Testis (tissue), 2 donors: ENCODE measurements at regions not wholly inside any gene's neighbourhood (a gene's known extent, or its start where the extent isn't known, plus 50 kb on each side); places are given as distances from the start of the nearest gene placed in this dataset.

Experiments
- POLR2A ChIP-seq: fragments of 450-650 bp; IDR thresholded peaks from one replicate; pipeline ENCODE4 v1.6.1; 2017; ENCODE audit warnings: antibody characterized with exemption, mild to moderate bottlenecking, moderate library complexity
- TF ChIP-seq, protein P1 (sequence below), 3 experiments: fragments of 450-650 bp in 2 of 3; fragments of 200-600 bp in 1 of 3; sonication (generic) in 1 of 3; IDR thresholded peaks; one replicate each; pipeline ENCODE4 v1.5.1; 2016 to 2019; ENCODE audit warnings: antibody characterized with exemption in 3 of 3, mild to moderate bottlenecking in 2 of 3, moderate library complexity in 1 of 3

DNA sequence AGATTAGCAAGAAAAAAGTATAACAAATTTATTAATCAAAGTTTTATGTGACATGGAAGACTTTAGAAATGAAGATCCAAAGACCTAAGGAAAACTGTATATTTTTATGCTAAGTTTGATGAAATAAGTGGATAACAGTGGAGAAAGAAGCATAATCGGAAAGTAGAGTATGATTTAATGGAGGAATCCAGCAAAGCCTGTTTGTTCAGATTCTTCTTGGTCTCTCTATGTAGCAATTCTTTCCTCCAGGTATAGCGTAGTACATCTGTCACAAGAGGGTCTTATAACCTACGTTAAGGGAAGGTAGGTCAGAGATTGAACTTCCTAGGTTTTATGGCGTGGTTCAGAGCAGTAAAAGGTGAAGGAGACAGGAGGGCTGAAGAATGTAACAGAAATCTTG is 600.6 kb upstream of the CHORDC1 start:
- TF ChIP-seq, protein P1, sequence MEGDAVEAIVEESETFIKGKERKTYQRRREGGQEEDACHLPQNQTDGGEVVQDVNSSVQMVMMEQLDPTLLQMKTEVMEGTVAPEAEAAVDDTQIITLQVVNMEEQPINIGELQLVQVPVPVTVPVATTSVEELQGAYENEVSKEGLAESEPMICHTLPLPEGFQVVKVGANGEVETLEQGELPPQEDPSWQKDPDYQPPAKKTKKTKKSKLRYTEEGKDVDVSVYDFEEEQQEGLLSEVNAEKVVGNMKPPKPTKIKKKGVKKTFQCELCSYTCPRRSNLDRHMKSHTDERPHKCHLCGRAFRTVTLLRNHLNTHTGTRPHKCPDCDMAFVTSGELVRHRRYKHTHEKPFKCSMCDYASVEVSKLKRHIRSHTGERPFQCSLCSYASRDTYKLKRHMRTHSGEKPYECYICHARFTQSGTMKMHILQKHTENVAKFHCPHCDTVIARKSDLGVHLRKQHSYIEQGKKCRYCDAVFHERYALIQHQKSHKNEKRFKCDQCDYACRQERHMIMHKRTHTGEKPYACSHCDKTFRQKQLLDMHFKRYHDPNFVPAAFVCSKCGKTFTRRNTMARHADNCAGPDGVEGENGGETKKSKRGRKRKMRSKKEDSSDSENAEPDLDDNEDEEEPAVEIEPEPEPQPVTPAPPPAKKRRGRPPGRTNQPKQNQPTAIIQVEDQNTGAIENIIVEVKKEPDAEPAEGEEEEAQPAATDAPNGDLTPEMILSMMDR (IDR thresholded peaks at IDR 0.05): no peak
- no peak for TF ChIP-seq POLR2A
